ENCODE measurements at regions not wholly inside any gene's neighbourhood (a gene's known extent, or its start where the extent isn't known, plus 50 kb on each side); places are given as distances from the start of the nearest gene placed in this dataset.

DNA sequence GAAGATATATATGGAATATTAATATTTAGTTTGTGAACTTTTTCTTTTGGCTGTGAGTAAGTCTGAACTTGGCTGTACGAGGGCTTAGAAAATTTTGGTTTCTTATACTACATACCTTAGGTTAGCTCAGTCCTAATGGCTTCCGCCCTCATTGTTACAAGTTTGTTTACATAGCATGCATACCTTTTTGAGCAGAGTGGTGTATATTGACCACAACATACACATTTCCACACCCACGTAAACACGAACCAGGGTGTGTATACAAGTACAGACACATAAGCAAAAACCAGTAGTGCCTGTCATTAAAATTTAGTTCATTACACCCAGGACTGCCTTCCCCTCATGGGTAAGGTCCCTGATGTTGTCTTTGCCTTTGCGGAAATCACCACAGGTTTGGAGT, 230.2 kb upstream of the RGS6 start:
- peaks cover 15% of the 10 kb centered on the region for H3K36me3 ChIP-seq (ENCODE audit: insufficient read depth, insufficient read length, low read length)
- no peaks in the 10 kb centered on the region for H3K9me3 ChIP-seq (ENCODE audit: insufficient read depth, low read length)
- no peak for DNase-seq (ENCODE audit: low read depth, low spot score)
- no peak overlapping the region for H3K4me3 ChIP-seq (ENCODE audit: insufficient read length, low read depth)
- H3K4me1 ChIP-seq (ENCODE audit: insufficient read depth, insufficient read length): no peaks in the 10 kb centered on the region
- no peaks in the 10 kb centered on the region for H3K27me3 ChIP-seq (ENCODE audit: insufficient read depth, insufficient read length)
- no peak for TF ChIP-seq SUZ12 (IDR thresholded peaks at IDR 0.05; ENCODE audit: extremely low read depth, insufficient read depth, insufficient read length)
- no peak for TF ChIP-seq ZNF274 (IDR thresholded peaks at IDR 0.05; ENCODE audit: low read depth, low read length)
- no peak for TF ChIP-seq YY1 (IDR thresholded peaks at IDR 0.05; ENCODE audit: insufficient read depth, insufficient read length)
- H3K9ac ChIP-seq (ENCODE audit: insufficient read length, low read depth): no peak overlapping the region

GRCh38 chr14:71702786-71703185, 229.4 kb upstream of the RGS6 start:
- no peaks in the 10 kb centered on the region for H3K27me3 ChIP-seq (ENCODE audit: insufficient read depth, insufficient read length)
- H3K4me1 ChIP-seq (ENCODE audit: insufficient read depth, insufficient read length): no peaks in the 10 kb centered on the region
- TF ChIP-seq SUZ12 (IDR thresholded peaks at IDR 0.05; ENCODE audit: extremely low read depth, insufficient read depth, insufficient read length): no peak
- TF ChIP-seq ZNF274 (IDR thresholded peaks at IDR 0.05; ENCODE audit: low read depth, low read length): no peak
- TF ChIP-seq YY1 (IDR thresholded peaks at IDR 0.05; ENCODE audit: insufficient read depth, insufficient read length): no peak
- H3K36me3 ChIP-seq (ENCODE audit: insufficient read depth, insufficient read length, low read length): peaks cover 15% of the 10 kb centered on the region
- no peak for DNase-seq (ENCODE audit: low read depth, low spot score)
- no peaks in the 10 kb centered on the region for H3K9me3 ChIP-seq (ENCODE audit: insufficient read depth, low read length)
- no peak overlapping the region for H3K4me3 ChIP-seq (ENCODE audit: insufficient read length, low read depth)
- H3K9ac ChIP-seq (ENCODE audit: insufficient read length, low read depth): no peak overlapping the region

DNA sequence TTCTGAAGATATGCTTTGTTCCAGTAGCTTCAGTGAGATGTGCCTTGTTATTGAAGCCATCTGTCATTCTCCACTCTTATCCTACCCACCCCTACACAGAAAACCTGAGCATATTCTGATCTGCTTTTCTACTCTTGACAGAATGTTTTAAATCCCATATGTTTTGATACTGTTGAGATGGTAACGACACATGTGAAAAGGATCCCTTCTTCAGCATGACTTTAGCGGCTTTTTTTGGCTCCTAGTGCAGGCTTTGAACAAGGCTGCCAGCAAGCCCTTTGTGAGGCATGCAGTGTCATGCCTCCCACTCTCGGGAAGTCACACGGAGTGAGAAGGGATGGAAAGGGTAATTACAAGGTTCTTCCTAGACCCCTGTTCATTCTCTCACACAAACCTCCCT, 228.8 kb upstream of the RGS6 start:
- no peak for DNase-seq (ENCODE audit: low read depth, low spot score)
- no peak for TF ChIP-seq ZNF274 (IDR thresholded peaks at IDR 0.05; ENCODE audit: low read depth, low read length)
- no peak for TF ChIP-seq SUZ12 (IDR thresholded peaks at IDR 0.05; ENCODE audit: extremely low read depth, insufficient read depth, insufficient read length)
- no peak for TF ChIP-seq YY1 (IDR thresholded peaks at IDR 0.05; ENCODE audit: insufficient read depth, insufficient read length)
- Histone ChIP-seq H3K4me1 (ENCODE audit: insufficient read depth, insufficient read length) (no peaks in the 10 kb centered on the region), H3K9ac (ENCODE audit: insufficient read length, low read depth) (no peak overlapping the region), H3K4me3 (ENCODE audit: insufficient read length, low read depth) (no peak overlapping the region), H3K9me3 (ENCODE audit: insufficient read depth, low read length) (no peaks in the 10 kb centered on the region), H3K36me3 (ENCODE audit: insufficient read depth, insufficient read length, low read length) (peaks cover 15% of the 10 kb centered on the region), H3K27me3 (ENCODE audit: insufficient read depth, insufficient read length) (no peaks in the 10 kb centered on the region)

- Histone ChIP-seq H3K4me1 (ENCODE audit: insufficient read depth, insufficient read length) (no peaks in the 10 kb centered on the region), H3K9me3 (ENCODE audit: insufficient read depth, low read length) (no peaks in the 10 kb centered on the region), H3K36me3 (ENCODE audit: insufficient read depth, insufficient read length, low read length) (peaks cover 18% of the 10 kb centered on the region), H3K4me3 (ENCODE audit: insufficient read length, low read depth) (no peak overlapping the region), H3K27me3 (ENCODE audit: insufficient read depth, insufficient read length) (no peaks in the 10 kb centered on the region), H3K9ac (ENCODE audit: insufficient read length, low read depth) (no peak overlapping the region)
- DNase-seq (ENCODE audit: low read depth, low spot score): no peak
- TF ChIP-seq ZNF274 (IDR thresholded peaks at IDR 0.05; ENCODE audit: low read depth, low read length) (no peak), YY1 (IDR thresholded peaks at IDR 0.05; ENCODE audit: insufficient read depth, insufficient read length) (no peak), SUZ12 (IDR thresholded peaks at IDR 0.05; ENCODE audit: extremely low read depth, insufficient read depth, insufficient read length) (no peak)
These were observed 228.0 kb upstream of the RGS6 start for GRCh38 chr14:71704210-71704609.

GRCh38 chr14:71705460-71705859, 226.8 kb upstream of the RGS6 start:
- TF ChIP-seq YY1 (IDR thresholded peaks at IDR 0.05; ENCODE audit: insufficient read depth, insufficient read length): no peak
- TF ChIP-seq ZNF274 (IDR thresholded peaks at IDR 0.05; ENCODE audit: low read depth, low read length): no peak
- TF ChIP-seq SUZ12 (IDR thresholded peaks at IDR 0.05; ENCODE audit: extremely low read depth, insufficient read depth, insufficient read length): no peak
- Histone ChIP-seq H3K27me3 (ENCODE audit: insufficient read depth, insufficient read length) (no peaks in the 10 kb centered on the region), H3K9ac (ENCODE audit: insufficient read length, low read depth) (no peak overlapping the region), H3K4me1 (ENCODE audit: insufficient read depth, insufficient read length) (no peaks in the 10 kb centered on the region), H3K9me3 (ENCODE audit: insufficient read depth, low read length) (no peaks in the 10 kb centered on the region), H3K4me3 (ENCODE audit: insufficient read length, low read depth) (no peak overlapping the region), H3K36me3 (ENCODE audit: insufficient read depth, insufficient read length, low read length) (peaks cover 14% of the 10 kb centered on the region)
- no peak for DNase-seq (ENCODE audit: low read depth, low spot score)

DNA sequence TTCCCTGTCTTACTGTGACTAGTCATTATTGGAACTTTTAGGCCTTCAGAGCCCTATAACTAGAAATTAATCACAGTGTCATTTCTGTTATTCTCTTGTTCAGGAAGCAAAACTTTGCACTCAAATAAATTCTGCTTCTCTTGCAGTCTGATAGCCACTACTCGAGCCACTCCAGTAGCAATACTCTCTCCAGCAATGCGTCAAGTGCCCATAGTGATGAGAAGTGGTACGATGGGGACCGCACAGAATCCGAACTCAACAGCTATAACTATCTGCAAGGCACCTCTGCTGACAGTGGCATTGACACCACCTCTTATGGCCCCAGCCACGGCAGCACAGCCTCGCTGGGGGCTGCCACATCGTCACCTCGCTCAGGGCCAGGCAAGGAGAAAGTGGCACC, 223.2 kb upstream of the RGS6 start:
- DNase-seq (ENCODE audit: low read depth, low spot score): no peak
- Histone ChIP-seq H3K9ac (ENCODE audit: insufficient read length, low read depth) (no peak overlapping the region), H3K4me3 (ENCODE audit: insufficient read length, low read depth) (no peak overlapping the region), H3K9me3 (ENCODE audit: insufficient read depth, low read length) (no peaks in the 10 kb centered on the region), H3K27me3 (ENCODE audit: insufficient read depth, insufficient read length) (no peaks in the 10 kb centered on the region), H3K36me3 (ENCODE audit: insufficient read depth, insufficient read length, low read length) (peaks cover 14% of the 10 kb centered on the region), H3K4me1 (ENCODE audit: insufficient read depth, insufficient read length) (no peaks in the 10 kb centered on the region)
- TF ChIP-seq SUZ12 (IDR thresholded peaks at IDR 0.05; ENCODE audit: extremely low read depth, insufficient read depth, insufficient read length) (no peak), ZNF274 (IDR thresholded peaks at IDR 0.05; ENCODE audit: low read depth, low read length) (no peak), YY1 (IDR thresholded peaks at IDR 0.05; ENCODE audit: insufficient read depth, insufficient read length) (no peak)

- Histone ChIP-seq H3K9me3 (ENCODE audit: insufficient read depth, low read length) (no peaks in the 10 kb centered on the region), H3K27me3 (ENCODE audit: insufficient read depth, insufficient read length) (no peaks in the 10 kb centered on the region), H3K4me3 (ENCODE audit: insufficient read length, low read depth) (no peak overlapping the region), H3K4me1 (ENCODE audit: insufficient read depth, insufficient read length) (no peaks in the 10 kb centered on the region), H3K9ac (ENCODE audit: insufficient read length, low read depth) (no peak overlapping the region), H3K36me3 (ENCODE audit: insufficient read depth, insufficient read length, low read length) (peaks cover 13% of the 10 kb centered on the region)
- no peak for TF ChIP-seq SUZ12 (IDR thresholded peaks at IDR 0.05; ENCODE audit: extremely low read depth, insufficient read depth, insufficient read length)
- no peak for TF ChIP-seq YY1 (IDR thresholded peaks at IDR 0.05; ENCODE audit: insufficient read depth, insufficient read length)
- TF ChIP-seq ZNF274 (IDR thresholded peaks at IDR 0.05; ENCODE audit: low read depth, low read length): no peak
- DNase-seq (ENCODE audit: low read depth, low spot score): no peak
These were observed 222.2 kb upstream of the RGS6 start for GRCh38 chr14:71709987-71710386.

- TF ChIP-seq ZNF274 (IDR thresholded peaks at IDR 0.05; ENCODE audit: low read depth, low read length): no peak
- no peak for TF ChIP-seq SUZ12 (IDR thresholded peaks at IDR 0.05; ENCODE audit: extremely low read depth, insufficient read depth, insufficient read length)
- TF ChIP-seq YY1 (IDR thresholded peaks at IDR 0.05; ENCODE audit: insufficient read depth, insufficient read length): no peak
These were observed 221.1 kb upstream of the RGS6 start for GRCh38 chr14:71711125-71711524.

More at GRCh38 chr14:71711125-71711524, 221.1 kb upstream of the RGS6 start:
- no peak overlapping the region for H3K9ac ChIP-seq (ENCODE audit: insufficient read length, low read depth)
- H3K27me3 ChIP-seq (ENCODE audit: insufficient read depth, insufficient read length): no peaks in the 10 kb centered on the region
- DNase-seq (ENCODE audit: low read depth, low spot score): no peak
- no peaks in the 10 kb centered on the region for H3K4me1 ChIP-seq (ENCODE audit: insufficient read depth, insufficient read length)
- no peak overlapping the region for H3K4me3 ChIP-seq (ENCODE audit: insufficient read length, low read depth)
- H3K36me3 ChIP-seq (ENCODE audit: insufficient read depth, insufficient read length, low read length): peaks cover 6% of the 10 kb centered on the region
- no peaks in the 10 kb centered on the region for H3K9me3 ChIP-seq (ENCODE audit: insufficient read depth, low read length)
